Keratinocyte (primary cell): ENCODE measurements at regions not wholly inside any gene's neighbourhood (a gene's known extent, or its start where the extent isn't known, plus 50 kb on each side); places are given as distances from the start of the nearest gene placed in this dataset.

Source experiments
- CTCF ChIP-seq, 3 experiments: IDR thresholded peaks in 1 of 3; conservative IDR thresholded peaks in 1 of 3; optimal IDR thresholded peaks in 1 of 3; 2 replicates in 2 of 3; 3 replicates in 1 of 3; pipeline versions ENCODE3 to v1.5.1; 2011; ENCODE audit warnings: low read length in 3 of 3, mild to moderate bottlenecking in 3 of 3, moderate library complexity in 2 of 3, control low read depth in 1 of 3, inconsistent platforms in 1 of 3; ENCODE audit not compliant: insufficient read depth in 2 of 3; ENCODE audit errors: extremely low read depth in 1 of 3
- EZH2 ChIP-seq: IDR thresholded peaks from one replicate; pipeline ENCODE4 v1.6.1; 2012; ENCODE audit warnings: inconsistent platforms, mild to moderate bottlenecking, low read length, moderate library complexity

GRCh38 chr1:5389101-5389885, 602.9 kb downstream of the NPHP4 start:
- TF ChIP-seq CTCF (optimal IDR thresholded peaks at IDR 0.05 in 1 of 3, IDR thresholded peaks at IDR 0.05 in 1 of 3, conservative IDR thresholded peaks at IDR 0.05 in 1 of 3; ENCODE audit: extremely low read depth in 1 of 3, insufficient read depth in 2 of 3, low read length in 3 of 3) (no peak), EZH2 (no peak)
